ENCODE measurements at regions not wholly inside any gene's neighbourhood (a gene's known extent, or its start where the extent isn't known, plus 50 kb on each side); places are given as distances from the start of the nearest gene placed in this dataset.

DNA sequence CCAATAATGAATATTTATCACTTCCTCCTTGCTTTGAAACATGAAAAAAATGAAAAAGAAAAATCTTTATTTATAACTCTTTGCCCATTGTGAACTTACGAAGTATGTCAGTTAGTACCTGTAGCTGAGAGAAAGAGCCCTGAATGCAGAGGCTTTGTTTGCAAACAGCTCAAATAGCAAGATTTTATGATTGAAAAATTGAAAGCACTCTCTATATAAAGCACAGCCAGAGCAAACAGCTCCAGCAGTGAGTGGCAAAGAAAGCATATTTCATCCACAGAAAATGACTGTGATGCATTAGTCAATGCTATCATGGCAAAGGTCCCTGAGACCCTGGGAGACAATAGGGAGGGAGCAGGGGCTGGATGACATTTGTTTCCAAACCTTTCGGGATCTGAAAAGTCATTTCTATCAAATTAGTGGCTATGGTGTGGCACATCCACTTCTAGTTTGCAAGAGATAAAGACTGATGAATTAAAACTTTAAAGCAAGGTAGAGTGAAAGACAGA lies 576.1 kb downstream of the OTOL1 start:
- TF ChIP-seq, protein P1, sequence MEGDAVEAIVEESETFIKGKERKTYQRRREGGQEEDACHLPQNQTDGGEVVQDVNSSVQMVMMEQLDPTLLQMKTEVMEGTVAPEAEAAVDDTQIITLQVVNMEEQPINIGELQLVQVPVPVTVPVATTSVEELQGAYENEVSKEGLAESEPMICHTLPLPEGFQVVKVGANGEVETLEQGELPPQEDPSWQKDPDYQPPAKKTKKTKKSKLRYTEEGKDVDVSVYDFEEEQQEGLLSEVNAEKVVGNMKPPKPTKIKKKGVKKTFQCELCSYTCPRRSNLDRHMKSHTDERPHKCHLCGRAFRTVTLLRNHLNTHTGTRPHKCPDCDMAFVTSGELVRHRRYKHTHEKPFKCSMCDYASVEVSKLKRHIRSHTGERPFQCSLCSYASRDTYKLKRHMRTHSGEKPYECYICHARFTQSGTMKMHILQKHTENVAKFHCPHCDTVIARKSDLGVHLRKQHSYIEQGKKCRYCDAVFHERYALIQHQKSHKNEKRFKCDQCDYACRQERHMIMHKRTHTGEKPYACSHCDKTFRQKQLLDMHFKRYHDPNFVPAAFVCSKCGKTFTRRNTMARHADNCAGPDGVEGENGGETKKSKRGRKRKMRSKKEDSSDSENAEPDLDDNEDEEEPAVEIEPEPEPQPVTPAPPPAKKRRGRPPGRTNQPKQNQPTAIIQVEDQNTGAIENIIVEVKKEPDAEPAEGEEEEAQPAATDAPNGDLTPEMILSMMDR (IDR thresholded peaks at IDR 0.05): no peak
- TF ChIP-seq POLR2A (IDR thresholded peaks at IDR 0.05): no peak

Data from tibial nerve (tissue), 3 donors.